ENCODE measurements at regions not wholly inside any gene's neighbourhood (a gene's known extent, or its start where the extent isn't known, plus 50 kb on each side); places are given as distances from the start of the nearest gene placed in this dataset.

DNA sequence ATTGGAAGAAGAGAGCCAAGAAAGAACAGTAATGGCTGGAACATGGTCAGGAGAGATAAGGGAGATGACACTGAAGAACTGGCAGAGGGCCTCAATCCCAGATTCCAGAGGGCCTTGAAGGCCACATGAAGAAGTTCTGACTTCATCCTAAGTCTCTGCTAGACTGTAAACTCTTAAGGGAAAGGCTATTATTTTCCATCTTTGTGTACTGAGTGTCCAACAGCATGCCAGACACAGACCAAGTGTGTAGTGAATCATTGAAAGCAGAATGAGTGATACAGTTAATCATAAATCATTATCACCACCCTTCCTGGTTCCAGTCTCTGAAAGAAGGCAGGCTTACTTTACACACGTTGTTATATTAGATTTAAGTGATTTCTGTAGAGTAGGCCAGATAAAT, 185.3 kb upstream of the C11orf87 start:
- H3K36me3 ChIP-seq (ENCODE audit: control insufficient read depth in 1 of 2, insufficient read depth in 2 of 2, low read length in 2 of 2): no peaks in the 10 kb centered on the region
- H3K27me3 ChIP-seq (ENCODE audit: insufficient read depth, low read length): no peaks in the 10 kb centered on the region
- H3K27ac ChIP-seq (ENCODE audit: low read depth, low read length): no peak overlapping the region
- no peak overlapping the region for H3K4me2 ChIP-seq (ENCODE audit: low read length)
- H4K20me1 ChIP-seq (ENCODE audit: insufficient read depth): no peaks in the 10 kb centered on the region
- no TSS peak for BruUV-seq (replicated peaks)
- H3K9ac ChIP-seq (ENCODE audit: low read length): no peak overlapping the region
- H3K9me3 ChIP-seq (ENCODE audit: control insufficient read depth in 1 of 2, insufficient read depth in 1 of 2, low read depth in 1 of 2, low read length in 2 of 2): no peaks in the 10 kb centered on the region
- ChIA-PET CTCF (no interaction called here), POLR2A (no interaction called here), RAD21 (ENCODE audit: low non-redundant PET in 1 of 2, low total read pairs in 2 of 2, uncharacterized antibody in 2 of 2, unreplicated experiment in 2 of 2) (no interaction called here)
- no peak for ATAC-seq
- no peaks in the 10 kb centered on the region for H3K79me2 ChIP-seq (ENCODE audit: insufficient read depth, low read length)
- H3K4me1 ChIP-seq (ENCODE audit: control insufficient read depth in 1 of 2, insufficient read depth in 2 of 2, low read length in 2 of 2): no peaks in the 10 kb centered on the region
- H2AFZ ChIP-seq (ENCODE audit: low read depth, low read length, poor library complexity, severe bottlenecking): no peak overlapping the region
- intact Hi-C loops (cut with micrococcal nuclease): no loop called here
- TF ChIP-seq CBX3 (IDR thresholded peaks at IDR 0.05; ENCODE audit: low read depth) (no peak), SRF (IDR thresholded peaks at IDR 0.05; ENCODE audit: low read depth) (no peak), ZFX (IDR thresholded peaks at IDR 0.05) (no peak), SP1 (IDR thresholded peaks at IDR 0.05; ENCODE audit: low read depth) (no peak), FOSL1 (IDR thresholded peaks at IDR 0.05; ENCODE audit: low read depth) (no peak), POLR2AphosphoS5 (IDR thresholded peaks at IDR 0.05; ENCODE audit: low read depth, low read length) (no peak), ELF1 (IDR thresholded peaks at IDR 0.05; ENCODE audit: borderline replicate concordance, low read depth) (no peak)
- TF ChIP-seq, protein P1, sequence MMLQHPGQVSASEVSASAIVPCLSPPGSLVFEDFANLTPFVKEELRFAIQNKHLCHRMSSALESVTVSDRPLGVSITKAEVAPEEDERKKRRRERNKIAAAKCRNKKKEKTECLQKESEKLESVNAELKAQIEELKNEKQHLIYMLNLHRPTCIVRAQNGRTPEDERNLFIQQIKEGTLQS (IDR thresholded peaks at IDR 0.05): no peak
- TF ChIP-seq, protein P2, sequence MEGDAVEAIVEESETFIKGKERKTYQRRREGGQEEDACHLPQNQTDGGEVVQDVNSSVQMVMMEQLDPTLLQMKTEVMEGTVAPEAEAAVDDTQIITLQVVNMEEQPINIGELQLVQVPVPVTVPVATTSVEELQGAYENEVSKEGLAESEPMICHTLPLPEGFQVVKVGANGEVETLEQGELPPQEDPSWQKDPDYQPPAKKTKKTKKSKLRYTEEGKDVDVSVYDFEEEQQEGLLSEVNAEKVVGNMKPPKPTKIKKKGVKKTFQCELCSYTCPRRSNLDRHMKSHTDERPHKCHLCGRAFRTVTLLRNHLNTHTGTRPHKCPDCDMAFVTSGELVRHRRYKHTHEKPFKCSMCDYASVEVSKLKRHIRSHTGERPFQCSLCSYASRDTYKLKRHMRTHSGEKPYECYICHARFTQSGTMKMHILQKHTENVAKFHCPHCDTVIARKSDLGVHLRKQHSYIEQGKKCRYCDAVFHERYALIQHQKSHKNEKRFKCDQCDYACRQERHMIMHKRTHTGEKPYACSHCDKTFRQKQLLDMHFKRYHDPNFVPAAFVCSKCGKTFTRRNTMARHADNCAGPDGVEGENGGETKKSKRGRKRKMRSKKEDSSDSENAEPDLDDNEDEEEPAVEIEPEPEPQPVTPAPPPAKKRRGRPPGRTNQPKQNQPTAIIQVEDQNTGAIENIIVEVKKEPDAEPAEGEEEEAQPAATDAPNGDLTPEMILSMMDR (IDR thresholded peaks at IDR 0.05 in 2 of 3, conservative IDR thresholded peaks at IDR 0.05 in 1 of 3; ENCODE audit: borderline replicate concordance in 1 of 3, insufficient read depth in 1 of 3, low read depth in 2 of 3, low read length in 2 of 3): no peak
- TF ChIP-seq, protein P3, sequence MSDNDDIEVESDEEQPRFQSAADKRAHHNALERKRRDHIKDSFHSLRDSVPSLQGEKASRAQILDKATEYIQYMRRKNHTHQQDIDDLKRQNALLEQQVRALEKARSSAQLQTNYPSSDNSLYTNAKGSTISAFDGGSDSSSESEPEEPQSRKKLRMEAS (IDR thresholded peaks at IDR 0.05): no peak
- no peak for DNase-seq (ENCODE audit: low read depth, low spot score)
- H3K4me3 ChIP-seq (replicated peaks in 1 of 2; ENCODE audit: low read depth in 1 of 2, low read length in 2 of 2): no peak overlapping the region
- H3K9me2 ChIP-seq (ENCODE audit: insufficient read depth): no peaks in the 10 kb centered on the region; the same call in 1 of the 2 replicates
